CD4-positive, alpha-beta memory T cell (primary cell): ENCODE measurements at regions not wholly inside any gene's neighbourhood (a gene's known extent, or its start where the extent isn't known, plus 50 kb on each side); places are given as distances from the start of the nearest gene placed in this dataset.
"Not testable (repeated sequence)": the region's sequence is repeated elsewhere in the genome, so short reads cannot be mapped to it uniquely, and the experiment has no call there.

ENCODE experiments used
- CTCF ChIA-PET: fragments of 350-600 bp; sonication (Branson Sonifier 250); formaldehyde crosslinking; loops from one replicate; lab custom pipeline; 2021; ENCODE audit warnings: inconsistent platforms; ENCODE audit not compliant: partially characterized antibody; lab: Charles Lee
- POLR2A ChIA-PET: fragments of 350-600 bp; sonication (Branson Sonifier 250); formaldehyde crosslinking; loops from one replicate; lab custom pipeline; 2021; ENCODE audit not compliant: partially characterized antibody; lab: Charles Lee
- DNase-seq, 5 donors: peaks; one replicate each; pipeline versions ENCODE4 v3.0.0 to v3.0.0-alpha.2; 2020 to 2022; ENCODE audit warnings: mixed read lengths in 1 of 5
- H3K27ac ChIP-seq: one replicate; pipeline ENCODE4 v1.7.0; 2013; ENCODE audit warnings: low read depth, low read length
- H3K27me3 ChIP-seq: 2 replicates; pipeline ENCODE4 v1.7.0; 2013; ENCODE audit warnings: mild to moderate bottlenecking, low read length, moderate library complexity; ENCODE audit not compliant: insufficient read depth
- H3K36me3 ChIP-seq: 2 replicates; pipeline ENCODE4 v1.7.0; 2013; ENCODE audit warnings: mild to moderate bottlenecking, low read length, moderate library complexity; ENCODE audit not compliant: insufficient read depth
- H3K4me1 ChIP-seq: 2 replicates; pipeline ENCODE4 v1.7.0; 2013; ENCODE audit warnings: mild to moderate bottlenecking, low read length, moderate library complexity; ENCODE audit not compliant: insufficient read depth
- H3K4me3 ChIP-seq, 2 donors: one replicate each; pipeline ENCODE4 v1.7.0; 2013; ENCODE audit warnings: low read length in 2 of 2, mild to moderate bottlenecking in 1 of 2
- H3K9me3 ChIP-seq, 2 donors: one replicate each; pipeline ENCODE4 v1.7.0; 2013; ENCODE audit warnings: low read length in 2 of 2, control low read depth in 1 of 2; ENCODE audit not compliant: control insufficient read depth in 1 of 2
- H3K27ac Mint-ChIP-seq, 7 donors: one replicate each; pipeline ENCODE4 v1.8.0; 2020 to 2021; ENCODE audit warnings: mixed read lengths in 7 of 7, mild to moderate bottlenecking in 6 of 7, inconsistent platforms in 3 of 7, moderate library complexity in 3 of 7
- H3K27me3 Mint-ChIP-seq, 2 donors: one replicate each; pipeline ENCODE4 v1.8.0; 2020 to 2021; ENCODE audit warnings: mixed read lengths in 2 of 2
- H3K36me3 Mint-ChIP-seq, 2 donors: one replicate each; pipeline ENCODE4 v1.8.0; 2020 to 2021; ENCODE audit warnings: mixed read lengths in 2 of 2, inconsistent platforms in 1 of 2, mild to moderate bottlenecking in 1 of 2
- H3K4me1 Mint-ChIP-seq, 4 donors: one replicate each; pipeline ENCODE4 v1.8.0; 2020 to 2021; ENCODE audit warnings: mixed read lengths in 4 of 4, mild to moderate bottlenecking in 1 of 4
- H3K4me3 Mint-ChIP-seq, 8 donors: one replicate each; pipeline ENCODE4 v1.8.0; 2020 to 2021; ENCODE audit warnings: mixed read lengths in 8 of 8, mild to moderate bottlenecking in 7 of 8, moderate library complexity in 6 of 8, inconsistent platforms in 3 of 8
- H3K9me3 Mint-ChIP-seq, 8 donors: one replicate each; pipeline ENCODE4 v1.8.0; 2020 to 2021; ENCODE audit warnings: mixed read lengths in 8 of 8, mild to moderate bottlenecking in 5 of 8, inconsistent platforms in 3 of 8, moderate library complexity in 1 of 8
- intact Hi-C: fragments of 100-400 bp; cut with micrococcal nuclease; formaldehyde crosslinking; loops from one replicate; pipeline ENCODE4 v1.15.1; 2023

DNA sequence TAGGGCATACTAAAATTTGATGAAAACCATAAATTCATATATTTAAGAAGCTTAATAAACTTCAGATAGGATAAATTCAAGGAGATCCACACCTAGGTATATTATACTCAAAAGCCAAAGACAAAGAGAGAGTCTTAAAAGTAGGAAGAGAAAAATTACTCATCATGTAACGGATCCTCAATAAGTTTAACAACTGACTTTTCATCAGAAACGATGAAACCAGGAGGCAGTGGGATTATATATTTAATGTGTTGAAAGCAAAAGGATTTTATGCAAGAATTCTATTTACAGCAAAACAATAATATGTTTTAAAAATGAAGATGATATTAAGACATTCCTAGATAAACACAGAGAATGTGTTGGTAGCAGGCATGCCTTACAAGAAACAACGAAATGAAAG is 202.7 kb downstream of the OXSM start:
- Histone ChIP-seq H3K9me3 (peaks cover 0 to 6% of the 10 kb centered on the region in 2 donors), H3K27me3 (no peaks in the 10 kb centered on the region), H3K4me3 (no peak overlapping the region), H3K27ac (no peak overlapping the region), H3K36me3 (no peaks in the 10 kb centered on the region), H3K4me1 (no peaks in the 10 kb centered on the region)
- Mint-ChIP-seq H3K36me3 (no peaks in the 10 kb centered on the region), H3K27ac (no peak overlapping the region), H3K9me3 (peaks cover under 1 to 57% (median 29%) of the 10 kb centered on the region in 8 donors), H3K4me1 (no peaks in the 10 kb centered on the region), H3K27me3 (no peaks in the 10 kb centered on the region), H3K4me3 (no peak overlapping the region)
- ChIA-PET CTCF (no interaction called here), POLR2A (no interaction called here)
- no peak for DNase-seq
- intact Hi-C loops: no loop called here

DNA sequence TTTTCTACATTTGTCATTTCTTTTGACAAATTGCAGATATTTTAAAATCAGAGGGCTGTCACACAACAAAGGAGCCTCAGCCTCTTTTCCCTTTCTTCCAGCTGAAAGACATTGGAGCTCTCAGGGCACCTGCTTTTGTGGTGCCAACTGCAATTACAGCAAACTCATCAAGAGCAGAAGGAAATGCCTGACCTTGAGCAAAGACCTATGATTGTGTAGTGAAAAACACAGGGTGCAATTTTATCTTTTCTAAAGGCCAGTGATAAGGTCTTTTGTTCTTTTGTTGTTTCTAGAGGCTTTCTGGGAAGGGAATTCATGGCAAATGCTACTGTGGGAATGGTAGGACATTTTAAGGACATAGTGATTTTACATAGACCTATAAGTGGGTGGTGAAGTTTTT is 214.3 kb downstream of the OXSM start:
- Histone ChIP-seq H3K9me3 (no peaks in the 10 kb centered on the region), H3K4me1 (no peaks in the 10 kb centered on the region), H3K27me3 (no peaks in the 10 kb centered on the region), H3K4me3 (no peak overlapping the region), H3K36me3 (no peaks in the 10 kb centered on the region), H3K27ac (no peak overlapping the region)
- H3K36me3 Mint-ChIP-seq: peaks cover 0 to 2% of the 10 kb centered on the region in 2 donors
- ChIA-PET CTCF (no interaction called here), POLR2A (no interaction called here)
- H3K4me3 Mint-ChIP-seq: no peak overlapping the region
- no peak for DNase-seq
- H3K27ac Mint-ChIP-seq: no peak overlapping the region
- H3K9me3 Mint-ChIP-seq: peaks cover 0 to 16% (median 10%) of the 10 kb centered on the region in 8 donors
- H3K4me1 Mint-ChIP-seq: no peaks in the 10 kb centered on the region
- intact Hi-C loops: no loop called here
- H3K27me3 Mint-ChIP-seq: no peaks in the 10 kb centered on the region

DNA sequence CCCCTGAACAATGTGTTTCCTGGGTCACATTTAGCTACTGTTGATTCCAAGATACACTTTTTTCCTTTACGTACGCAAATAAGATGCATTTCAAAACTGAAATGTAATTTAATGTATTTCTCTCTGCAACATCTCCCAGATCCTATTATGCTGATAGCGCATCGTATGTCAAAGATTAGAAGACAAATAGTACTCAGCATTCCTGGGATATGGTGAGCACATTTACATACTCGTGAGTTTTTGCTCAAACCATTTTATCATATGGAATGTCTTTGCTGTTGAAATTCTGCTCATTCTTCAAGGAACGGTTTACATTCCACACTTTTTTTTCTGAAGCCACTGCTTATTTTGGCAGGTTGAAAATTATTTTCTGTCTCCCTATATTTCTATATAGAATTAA is 221.4 kb downstream of the OXSM start:
- H3K36me3 ChIP-seq: no peaks in the 10 kb centered on the region
- no peaks in the 10 kb centered on the region for H3K27me3 ChIP-seq
- H3K27ac ChIP-seq: no peak overlapping the region
- Mint-ChIP-seq H3K27me3 (peaks cover 0 to 2% of the 10 kb centered on the region in 2 donors), H3K36me3 (no peaks in the 10 kb centered on the region), H3K27ac (no peak overlapping the region), H3K4me1 (no peaks in the 10 kb centered on the region), H3K4me3 (no peak overlapping the region), H3K9me3 (peaks cover 0 to 2% (median 0%) of the 10 kb centered on the region in 8 donors)
- CTCF ChIA-PET: no interaction called here
- H3K9me3 ChIP-seq: no peaks in the 10 kb centered on the region
- intact Hi-C loops: no loop called here
- H3K4me1 ChIP-seq: no peaks in the 10 kb centered on the region
- DNase-seq: no peak
- no peak overlapping the region for H3K4me3 ChIP-seq
- POLR2A ChIA-PET: no interaction called here

DNA sequence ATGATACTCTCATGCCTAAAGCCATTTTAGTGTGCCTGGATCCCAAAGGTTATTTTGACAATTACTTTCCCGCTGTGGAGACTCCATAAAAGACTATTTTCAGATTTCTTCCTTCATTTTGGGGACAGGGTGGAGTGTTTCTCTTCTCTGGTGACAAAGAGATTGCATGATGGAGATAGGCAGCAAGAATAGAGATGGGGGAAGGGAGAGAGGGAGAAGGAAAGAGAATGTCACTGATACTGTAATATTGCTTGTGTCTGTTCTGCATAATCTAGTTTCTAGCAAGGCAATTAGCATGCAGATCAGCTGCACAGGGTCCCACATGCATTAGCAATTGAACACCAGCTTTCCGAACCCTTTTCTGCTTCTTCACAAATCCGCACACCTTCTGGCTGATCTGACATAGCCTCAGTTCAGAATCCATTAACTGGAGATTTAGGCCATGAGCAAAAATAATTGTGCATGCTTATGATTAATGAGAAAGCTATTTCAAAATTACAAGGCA is 222.4 kb downstream of the OXSM start:
- Mint-ChIP-seq H3K27me3 (peaks cover 0 to 2% of the 10 kb centered on the region in 2 donors), H3K36me3 (no peaks in the 10 kb centered on the region), H3K4me3 (no peak overlapping the region), H3K9me3 (peaks cover 0 to 2% (median 0%) of the 10 kb centered on the region in 8 donors), H3K4me1 (no peaks in the 10 kb centered on the region), H3K27ac (no peak overlapping the region)
- ChIA-PET POLR2A (no interaction called here), CTCF (no interaction called here)
- no peak for DNase-seq
- Histone ChIP-seq H3K9me3 (no peaks in the 10 kb centered on the region), H3K36me3 (no peaks in the 10 kb centered on the region), H3K4me1 (no peaks in the 10 kb centered on the region), H3K4me3 (no peak overlapping the region), H3K27ac (no peak overlapping the region), H3K27me3 (no peaks in the 10 kb centered on the region)
- intact Hi-C loops: no loop called here

DNA sequence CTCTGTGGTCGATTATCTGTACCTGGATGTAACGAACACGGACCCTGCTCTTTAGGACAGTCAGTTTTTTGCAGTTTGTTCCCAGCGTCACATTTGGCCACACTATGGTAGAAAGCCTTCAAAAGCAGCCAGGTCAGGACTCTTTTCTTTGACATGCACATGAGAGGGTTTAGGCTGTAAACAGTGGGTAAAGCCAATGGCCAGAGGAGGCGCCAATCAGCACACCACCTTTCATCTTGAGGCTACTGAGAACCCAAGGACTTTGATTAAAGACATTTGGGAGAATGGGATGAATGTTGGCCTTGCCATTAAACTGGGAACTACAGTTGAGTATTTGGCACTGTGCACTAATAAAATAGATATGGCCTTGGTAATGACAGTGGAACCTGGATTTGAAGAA is 225.9 kb downstream of the OXSM start:
- Mint-ChIP-seq H3K9me3 (peaks cover 0 to 3% (median 0%) of the 10 kb centered on the region in 8 donors), H3K27me3 (no peaks in the 10 kb centered on the region), H3K4me1 (no peaks in the 10 kb centered on the region), H3K4me3 (no peak overlapping the region), H3K27ac (no peak overlapping the region), H3K36me3 (no peaks in the 10 kb centered on the region)
- no peaks in the 10 kb centered on the region for H3K9me3 ChIP-seq
- no peaks in the 10 kb centered on the region for H3K4me1 ChIP-seq
- intact Hi-C loops: no loop called here
- ChIA-PET CTCF (no interaction called here), POLR2A (no interaction called here)
- H3K27me3 ChIP-seq: no peaks in the 10 kb centered on the region
- no peak for DNase-seq
- H3K36me3 ChIP-seq: no peaks in the 10 kb centered on the region
- no peak overlapping the region for H3K27ac ChIP-seq
- no peak overlapping the region for H3K4me3 ChIP-seq

DNA sequence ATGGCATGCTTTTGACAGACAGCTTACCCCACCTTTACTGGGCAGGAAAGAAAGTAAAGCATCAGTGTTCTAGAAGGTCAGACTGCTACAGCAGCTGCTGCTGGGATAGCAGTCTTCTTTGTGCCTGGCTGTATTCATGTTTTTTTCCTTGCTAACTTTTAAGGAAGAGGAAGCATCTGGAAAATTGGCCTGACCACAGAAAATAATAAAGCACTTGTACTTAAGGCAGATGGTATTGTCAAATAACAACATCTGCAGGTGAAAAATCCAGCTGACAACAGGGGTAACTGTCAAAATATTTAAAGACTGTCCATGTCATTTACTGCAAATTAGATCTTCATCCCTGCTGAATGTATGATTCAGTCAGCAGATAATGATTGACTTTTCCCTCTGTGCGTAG is 229.0 kb downstream of the OXSM start:
- Mint-ChIP-seq H3K36me3 (no peaks in the 10 kb centered on the region), H3K27ac (no peak overlapping the region), H3K4me3 (no peak overlapping the region), H3K4me1 (no peaks in the 10 kb centered on the region), H3K9me3 (peaks cover 0 to 6% (median 0%) of the 10 kb centered on the region in 8 donors), H3K27me3 (peaks cover 0 to 3% of the 10 kb centered on the region in 2 donors)
- H3K27me3 ChIP-seq: no peaks in the 10 kb centered on the region
- no peak for DNase-seq
- H3K9me3 ChIP-seq: no peaks in the 10 kb centered on the region
- no peaks in the 10 kb centered on the region for H3K4me1 ChIP-seq
- no peaks in the 10 kb centered on the region for H3K36me3 ChIP-seq
- CTCF ChIA-PET: no interaction called here
- H3K27ac ChIP-seq: no peak overlapping the region
- intact Hi-C loops: no loop called here
- POLR2A ChIA-PET: no interaction called here
- no peak overlapping the region for H3K4me3 ChIP-seq

DNA sequence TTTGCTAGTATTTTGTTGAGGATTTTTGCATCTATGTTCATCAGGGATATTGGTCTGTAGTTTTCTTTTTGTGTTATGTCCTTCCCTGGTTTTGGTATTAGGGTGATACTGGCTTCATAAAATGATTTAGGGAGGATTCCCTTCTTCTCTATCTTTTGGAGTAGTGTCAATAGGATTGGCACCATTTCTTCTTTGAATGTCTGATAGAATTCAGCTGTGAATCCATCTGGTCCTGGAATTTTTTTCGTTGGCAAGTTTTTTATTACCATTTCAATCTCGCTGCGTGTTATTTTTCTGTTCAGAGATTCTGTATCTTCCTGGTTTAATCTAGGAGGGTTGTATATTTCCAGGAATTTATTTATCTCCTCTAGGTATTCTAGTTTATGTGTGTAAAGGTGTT is 234.3 kb downstream of the OXSM start:
- DNase-seq, H3K4me1 Mint-ChIP-seq, H3K4me1 ChIP-seq, H3K4me3 ChIP-seq, POLR2A ChIA-PET, H3K9me3 ChIP-seq, H3K36me3 ChIP-seq, H3K27me3 Mint-ChIP-seq, H3K27ac Mint-ChIP-seq, H3K36me3 Mint-ChIP-seq, CTCF ChIA-PET, intact Hi-C loops, H3K27me3 ChIP-seq, H3K27ac ChIP-seq, H3K4me3 Mint-ChIP-seq: not testable (repeated sequence)
- H3K9me3 Mint-ChIP-seq: peaks cover 0 to 17% (median 6%) of the 10 kb centered on the region in 8 donors

DNA sequence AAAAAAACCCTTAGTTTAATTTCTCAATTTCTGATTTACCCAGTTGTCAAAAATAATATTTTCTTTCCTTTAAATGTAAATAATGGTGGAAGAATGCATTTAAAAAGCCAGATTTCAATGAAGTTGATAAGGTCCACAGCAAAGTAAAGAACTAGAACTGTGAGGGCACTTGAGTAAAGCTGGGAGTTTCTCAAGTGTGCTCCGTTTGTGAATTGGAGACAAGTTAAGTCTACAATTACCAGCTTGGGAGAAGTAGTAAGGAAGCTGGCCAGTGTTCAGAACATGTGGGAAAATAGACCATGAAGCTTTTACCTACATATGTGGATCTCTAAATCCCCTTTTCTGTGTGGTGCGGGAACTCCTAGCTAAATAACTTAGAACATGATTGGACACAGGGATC is 239.4 kb downstream of the OXSM start:
- no peak for DNase-seq
- Histone ChIP-seq H3K27ac (no peak overlapping the region), H3K36me3 (no peaks in the 10 kb centered on the region), H3K4me1 (no peaks in the 10 kb centered on the region), H3K4me3 (no peak overlapping the region), H3K27me3 (no peaks in the 10 kb centered on the region), H3K9me3 (no peaks in the 10 kb centered on the region)
- H3K27ac Mint-ChIP-seq: no peak overlapping the region
- ChIA-PET POLR2A (no interaction called here), CTCF (interaction anchor here (1.0 kb wide), 1 partner anchor 60 kb away, joined by 3 read pairs; no protein-coding TSS in a partner anchor)
- H3K4me1 Mint-ChIP-seq: no peaks in the 10 kb centered on the region
- H3K27me3 Mint-ChIP-seq: no peaks in the 10 kb centered on the region
- no peaks in the 10 kb centered on the region for H3K36me3 Mint-ChIP-seq
- peaks cover 0 to 12% (median 6%) of the 10 kb centered on the region in 8 donors for H3K9me3 Mint-ChIP-seq
- intact Hi-C loops: no loop called here
- no peak overlapping the region for H3K4me3 Mint-ChIP-seq
